Activated CD8-positive, alpha-beta T cell treated with anti-CD3 and anti-CD28 coated beads for 36 hours (primary cell): ENCODE measurements at regions not wholly inside any gene's neighbourhood (a gene's known extent, or its start where the extent isn't known, plus 50 kb on each side); places are given as distances from the start of the nearest gene placed in this dataset.

ENCODE experiments used
- ATAC-seq: fragments of 200-7000 bp; cut with Tn5 transposase; one replicate; pipeline ENCODE4 v1.10.0; 2021; ENCODE audit warnings: mild to moderate bottlenecking, moderate library complexity
- CTCF ChIA-PET: fragments of 350-600 bp; sonication (Branson Sonifier 250); formaldehyde crosslinking; loops from one replicate; lab custom pipeline; 2021; ENCODE audit warnings: antibody characterized with exemption; lab: Charles Lee
- POLR2A ChIA-PET: fragments of 350-600 bp; sonication (Branson Sonifier 250); formaldehyde crosslinking; loops from one replicate; lab custom pipeline; 2021; ENCODE audit warnings: antibody characterized with exemption; lab: Charles Lee
- DNase-seq: peaks from one replicate; pipeline ENCODE4 v3.0.0-alpha.2; 2020
- H3K27ac Mint-ChIP-seq: one replicate; pipeline ENCODE4 v1.8.0; 2021; ENCODE audit warnings: mild to moderate bottlenecking, mixed read lengths
- H3K27me3 Mint-ChIP-seq: one replicate; pipeline ENCODE4 v1.8.0; 2021; ENCODE audit warnings: mixed read lengths
- H3K36me3 Mint-ChIP-seq: one replicate; pipeline ENCODE4 v1.8.0; 2021; ENCODE audit warnings: low read depth, mixed read lengths
- H3K4me1 Mint-ChIP-seq: one replicate; pipeline ENCODE4 v1.8.0; 2021; ENCODE audit warnings: low read depth, mixed read lengths
- H3K4me3 Mint-ChIP-seq: one replicate; pipeline ENCODE4 v1.8.0; 2021; ENCODE audit warnings: mild to moderate bottlenecking, moderate library complexity, mixed read lengths
- H3K9me3 Mint-ChIP-seq: one replicate; pipeline ENCODE4 v1.8.0; 2021; ENCODE audit warnings: mixed read lengths
- intact Hi-C: fragments of 100-400 bp; cut with micrococcal nuclease; formaldehyde crosslinking; loops from one replicate; pipeline ENCODE4 v1.10.0; 2022
- TF ChIP-seq, protein P1 (sequence below): fragments of 200-600 bp; IDR thresholded peaks from one replicate; pipeline ENCODE4 v1.8.0; 2022; ENCODE audit warnings: antibody characterized with exemption, mild to moderate bottlenecking

GRCh38 chr2:16181741-16182090, 241.4 kb downstream of the MYCN start:
- peaks cover 2% of the 10 kb centered on the region for H3K27me3 Mint-ChIP-seq
- no peak for ATAC-seq
- no peak overlapping the region for H3K27ac Mint-ChIP-seq
- intact Hi-C loops: no loop called here
- TF ChIP-seq, protein P1, sequence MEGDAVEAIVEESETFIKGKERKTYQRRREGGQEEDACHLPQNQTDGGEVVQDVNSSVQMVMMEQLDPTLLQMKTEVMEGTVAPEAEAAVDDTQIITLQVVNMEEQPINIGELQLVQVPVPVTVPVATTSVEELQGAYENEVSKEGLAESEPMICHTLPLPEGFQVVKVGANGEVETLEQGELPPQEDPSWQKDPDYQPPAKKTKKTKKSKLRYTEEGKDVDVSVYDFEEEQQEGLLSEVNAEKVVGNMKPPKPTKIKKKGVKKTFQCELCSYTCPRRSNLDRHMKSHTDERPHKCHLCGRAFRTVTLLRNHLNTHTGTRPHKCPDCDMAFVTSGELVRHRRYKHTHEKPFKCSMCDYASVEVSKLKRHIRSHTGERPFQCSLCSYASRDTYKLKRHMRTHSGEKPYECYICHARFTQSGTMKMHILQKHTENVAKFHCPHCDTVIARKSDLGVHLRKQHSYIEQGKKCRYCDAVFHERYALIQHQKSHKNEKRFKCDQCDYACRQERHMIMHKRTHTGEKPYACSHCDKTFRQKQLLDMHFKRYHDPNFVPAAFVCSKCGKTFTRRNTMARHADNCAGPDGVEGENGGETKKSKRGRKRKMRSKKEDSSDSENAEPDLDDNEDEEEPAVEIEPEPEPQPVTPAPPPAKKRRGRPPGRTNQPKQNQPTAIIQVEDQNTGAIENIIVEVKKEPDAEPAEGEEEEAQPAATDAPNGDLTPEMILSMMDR: no peak
- DNase-seq: no peak
- H3K36me3 Mint-ChIP-seq: no peaks in the 10 kb centered on the region
- ChIA-PET CTCF (no interaction called here), POLR2A (no interaction called here)
- H3K4me1 Mint-ChIP-seq: no peaks in the 10 kb centered on the region
- H3K4me3 Mint-ChIP-seq: no peak overlapping the region
- H3K9me3 Mint-ChIP-seq: no peaks in the 10 kb centered on the region

GRCh38 chr2:16181062-16181740, 240.9 kb downstream of the MYCN start:
- TF ChIP-seq, protein P1: no peak
- H3K4me1 Mint-ChIP-seq: no peaks in the 10 kb centered on the region
- intact Hi-C loops: no loop called here
- POLR2A ChIA-PET: no interaction called here
- no peaks in the 10 kb centered on the region for H3K9me3 Mint-ChIP-seq
- H3K27ac Mint-ChIP-seq: no peak overlapping the region
- DNase-seq: no peak
- CTCF ChIA-PET: no interaction called here
- no peak overlapping the region for H3K4me3 Mint-ChIP-seq
- no peaks in the 10 kb centered on the region for H3K36me3 Mint-ChIP-seq
- no peak for ATAC-seq
- H3K27me3 Mint-ChIP-seq: peaks cover 2% of the 10 kb centered on the region

DNA sequence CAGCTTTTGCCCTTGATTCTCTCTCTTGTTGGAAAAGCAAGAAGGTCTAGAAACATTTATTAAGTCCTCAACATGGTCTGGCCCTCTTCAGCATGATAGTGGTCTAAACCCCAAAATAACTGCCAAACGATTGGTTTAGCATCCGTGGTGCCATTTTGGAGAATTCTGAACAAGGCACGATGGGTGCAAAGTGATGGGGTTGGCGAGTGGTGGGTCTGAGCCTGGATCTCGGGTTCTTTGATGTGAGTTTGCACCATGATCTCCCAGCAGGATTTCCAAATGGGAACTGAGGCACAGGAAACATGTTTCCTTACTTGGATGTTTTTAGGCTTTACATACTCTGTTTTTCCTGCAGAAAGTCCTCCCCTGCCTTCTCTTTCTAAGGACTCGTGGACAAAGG, 240.3 kb downstream of the MYCN start:
- no peaks in the 10 kb centered on the region for H3K9me3 Mint-ChIP-seq
- intact Hi-C loops: no loop called here
- H3K4me3 Mint-ChIP-seq: no peak overlapping the region
- ChIA-PET POLR2A (no interaction called here), CTCF (no interaction called here)
- H3K36me3 Mint-ChIP-seq: no peaks in the 10 kb centered on the region
- no peak for ATAC-seq
- no peaks in the 10 kb centered on the region for H3K4me1 Mint-ChIP-seq
- no peak overlapping the region for H3K27ac Mint-ChIP-seq
- DNase-seq: no peak
- peaks cover 2% of the 10 kb centered on the region for H3K27me3 Mint-ChIP-seq
- TF ChIP-seq, protein P1: no peak

DNA sequence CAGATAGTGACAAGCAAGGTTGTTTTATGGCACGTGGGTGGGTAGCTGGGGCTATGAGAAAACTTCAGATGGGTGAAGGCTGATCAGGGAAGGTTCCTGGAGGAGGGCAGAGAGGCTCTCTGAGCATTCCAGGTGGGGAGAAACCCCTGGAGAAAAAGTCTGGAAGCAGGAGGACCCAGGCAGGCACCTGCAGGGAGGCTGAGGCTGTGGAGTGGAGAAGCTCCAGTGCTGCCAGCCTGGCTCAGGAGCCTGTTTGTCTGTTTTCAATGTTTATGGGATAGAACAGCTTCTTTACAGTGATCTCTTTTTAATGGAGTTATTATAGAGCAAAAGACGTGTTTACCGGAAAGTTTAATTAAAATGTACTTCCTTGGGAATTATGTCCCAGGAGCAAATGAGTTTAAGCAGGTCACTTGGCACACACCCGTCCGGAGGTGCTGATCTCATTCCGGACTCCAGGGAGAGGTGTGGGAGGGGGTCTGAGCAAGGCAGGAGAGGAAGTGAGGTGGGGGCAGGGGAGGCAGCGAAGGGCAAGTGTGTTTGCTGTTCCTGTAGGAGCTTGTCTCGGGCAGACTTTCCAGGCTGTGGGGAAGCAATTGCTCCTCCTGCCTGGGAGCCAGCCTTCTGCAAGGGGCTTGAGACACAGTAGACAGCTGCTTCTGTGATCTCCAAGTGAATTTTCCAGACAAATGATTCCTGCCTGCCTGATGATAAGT, 239.5 kb downstream of the MYCN start:
- DNase-seq (no peak), ATAC-seq (no peak)
- Mint-ChIP-seq H3K36me3 (no peaks in the 10 kb centered on the region), H3K4me3 (no peak overlapping the region), H3K9me3 (no peaks in the 10 kb centered on the region), H3K27me3 (peaks cover 2% of the 10 kb centered on the region), H3K4me1 (no peaks in the 10 kb centered on the region), H3K27ac (no peak overlapping the region)
- intact Hi-C loops: no loop called here
- TF ChIP-seq, protein P1: no peak
- ChIA-PET CTCF (no interaction called here), POLR2A (no interaction called here)

DNA sequence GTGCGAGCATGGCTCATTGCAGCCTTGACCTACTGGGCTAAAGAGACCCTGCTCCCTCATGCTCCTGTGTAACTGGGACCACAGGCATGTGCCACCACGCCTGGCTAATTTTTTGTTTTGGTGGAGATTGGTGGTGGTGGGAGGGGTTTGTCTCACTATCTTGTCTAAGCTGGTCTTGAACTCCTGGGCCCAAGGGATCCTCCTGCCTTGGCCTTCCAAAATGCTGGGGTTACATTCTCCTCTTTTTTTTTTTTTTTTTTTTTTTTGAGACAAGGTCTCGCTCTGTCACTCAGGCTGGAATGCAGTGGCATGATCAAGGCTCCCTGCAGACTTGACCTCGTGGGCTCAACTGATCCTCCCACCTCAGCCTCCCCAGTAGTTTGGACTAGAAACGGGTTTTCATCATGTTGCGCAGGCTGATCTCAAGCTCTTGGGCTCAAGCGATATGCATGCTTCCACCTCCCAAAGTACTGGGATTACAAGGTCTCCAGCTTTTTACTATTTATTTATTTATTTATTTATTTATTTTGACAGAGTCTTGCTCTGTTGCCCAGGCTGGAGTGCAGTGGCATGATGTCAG, 238.3 kb downstream of the MYCN start:
- POLR2A ChIA-PET: interaction anchor here (0.7 kb wide), 1 partner anchor 301 kb away, joined by 3 read pairs; no protein-coding TSS in a partner anchor
- no peak for ATAC-seq
- Mint-ChIP-seq H3K4me3 (no peak overlapping the region), H3K9me3 (no peaks in the 10 kb centered on the region), H3K36me3 (no peaks in the 10 kb centered on the region), H3K27me3 (peaks cover 2% of the 10 kb centered on the region), H3K27ac (no peak overlapping the region), H3K4me1 (no peaks in the 10 kb centered on the region)
- CTCF ChIA-PET: no interaction called here
- intact Hi-C loops: no loop called here
- DNase-seq: no peak
- TF ChIP-seq, protein P1: no peak
